IPS DF 4.7 (cell line): ENCODE measurements at regions not wholly inside any gene's neighbourhood (a gene's known extent, or its start where the extent isn't known, plus 50 kb on each side); places are given as distances from the start of the nearest gene placed in this dataset.

ENCODE experiments used
- DNase-seq: peaks from one replicate; pipeline ENCODE4 v3.0.0-alpha.2; 2013; ENCODE audit warnings: low spot score; ENCODE audit errors: extremely low read depth

GRCh38 chr15:98596131-98596530 is 52.2 kb upstream of the IGF1R start:
- DNase-seq: no peak

- no peak for DNase-seq
Measured at GRCh38 chr15:98596885-98597392, 51.4 kb upstream of the IGF1R start.

GRCh38 chr15:98597666-98598065 is 50.7 kb upstream of the IGF1R start:
- DNase-seq: no peak
